WTC11 (cell line): ENCODE measurements at regions not wholly inside any gene's neighbourhood (a gene's known extent, or its start where the extent isn't known, plus 50 kb on each side); places are given as distances from the start of the nearest gene placed in this dataset.

ENCODE experiments used
- CREB1 ChIP-seq: sonication (generic); formaldehyde crosslinking; IDR thresholded peaks from 2 replicates; pipeline ENCODE4 v1.8.0; 2023; ENCODE audit warnings: mild to moderate bottlenecking, missing genetic modification reagents
- FOXJ3 ChIP-seq: sonication (generic); formaldehyde crosslinking; IDR thresholded peaks from 2 replicates; pipeline ENCODE4 v1.9.0; 2021; ENCODE audit warnings: missing genetic modification reagents, mild to moderate bottlenecking, borderline replicate concordance
- FOXP1 ChIP-seq: sonication (generic); formaldehyde crosslinking; IDR thresholded peaks from 2 replicates; pipeline ENCODE4 v1.8.0; 2022; ENCODE audit warnings: missing genetic modification reagents, mild to moderate bottlenecking, moderate library complexity, borderline replicate concordance
- JUN ChIP-seq: sonication (generic); formaldehyde crosslinking; IDR thresholded peaks from 2 replicates; pipeline ENCODE4 v1.8.0; 2023; ENCODE audit warnings: mild to moderate bottlenecking, missing genetic modification reagents
- PRDM15 ChIP-seq: sonication (generic); formaldehyde crosslinking; IDR thresholded peaks from 2 replicates; pipeline ENCODE4 v1.8.0; 2022; ENCODE audit warnings: missing genetic modification reagents
- STAT6 ChIP-seq: sonication (generic); formaldehyde crosslinking; conservative IDR thresholded peaks from 2 replicates; pipeline ENCODE4 v1.8.1; 2023; ENCODE audit warnings: mild to moderate bottlenecking, low read depth, missing genetic modification reagents, moderate library complexity
- TP53 ChIP-seq: sonication (generic); formaldehyde crosslinking; IDR thresholded peaks from 2 replicates; pipeline ENCODE4 v1.8.1; 2023; ENCODE audit warnings: mild to moderate bottlenecking, missing genetic modification reagents
- TF ChIP-seq, protein P1 (sequence below): fragments of 200-600 bp; IDR thresholded peaks from 2 replicates; pipeline ENCODE4 v1.8.0; 2022; ENCODE audit warnings: antibody characterized with exemption
- TF ChIP-seq, protein P2 (sequence below): sonication (generic); formaldehyde crosslinking; IDR thresholded peaks from 2 replicates; pipeline ENCODE4 v1.8.1; 2022; ENCODE audit warnings: low read depth, missing genetic modification reagents, borderline replicate concordance
- TF ChIP-seq, protein P3 (sequence below): sonication (generic); formaldehyde crosslinking; IDR thresholded peaks from 2 replicates; pipeline ENCODE4 v1.8.1; 2023; ENCODE audit warnings: mild to moderate bottlenecking, missing genetic modification reagents
- TF ChIP-seq, protein P4 (sequence below): sonication (generic); formaldehyde crosslinking; IDR thresholded peaks from 2 replicates; pipeline ENCODE4 v1.8.0; 2022; ENCODE audit warnings: mild to moderate bottlenecking, missing genetic modification reagents

- TF ChIP-seq, protein P1, sequence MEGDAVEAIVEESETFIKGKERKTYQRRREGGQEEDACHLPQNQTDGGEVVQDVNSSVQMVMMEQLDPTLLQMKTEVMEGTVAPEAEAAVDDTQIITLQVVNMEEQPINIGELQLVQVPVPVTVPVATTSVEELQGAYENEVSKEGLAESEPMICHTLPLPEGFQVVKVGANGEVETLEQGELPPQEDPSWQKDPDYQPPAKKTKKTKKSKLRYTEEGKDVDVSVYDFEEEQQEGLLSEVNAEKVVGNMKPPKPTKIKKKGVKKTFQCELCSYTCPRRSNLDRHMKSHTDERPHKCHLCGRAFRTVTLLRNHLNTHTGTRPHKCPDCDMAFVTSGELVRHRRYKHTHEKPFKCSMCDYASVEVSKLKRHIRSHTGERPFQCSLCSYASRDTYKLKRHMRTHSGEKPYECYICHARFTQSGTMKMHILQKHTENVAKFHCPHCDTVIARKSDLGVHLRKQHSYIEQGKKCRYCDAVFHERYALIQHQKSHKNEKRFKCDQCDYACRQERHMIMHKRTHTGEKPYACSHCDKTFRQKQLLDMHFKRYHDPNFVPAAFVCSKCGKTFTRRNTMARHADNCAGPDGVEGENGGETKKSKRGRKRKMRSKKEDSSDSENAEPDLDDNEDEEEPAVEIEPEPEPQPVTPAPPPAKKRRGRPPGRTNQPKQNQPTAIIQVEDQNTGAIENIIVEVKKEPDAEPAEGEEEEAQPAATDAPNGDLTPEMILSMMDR: no peak
- no peak for TF ChIP-seq PRDM15 (CRISPR knock-in tag)
- no peak for TF ChIP-seq JUN (CRISPR knock-in tag)
- no peak for TF ChIP-seq TP53 (CRISPR knock-in tag)
- TF ChIP-seq CREB1 (CRISPR knock-in tag): no peak
- TF ChIP-seq, protein P2, sequence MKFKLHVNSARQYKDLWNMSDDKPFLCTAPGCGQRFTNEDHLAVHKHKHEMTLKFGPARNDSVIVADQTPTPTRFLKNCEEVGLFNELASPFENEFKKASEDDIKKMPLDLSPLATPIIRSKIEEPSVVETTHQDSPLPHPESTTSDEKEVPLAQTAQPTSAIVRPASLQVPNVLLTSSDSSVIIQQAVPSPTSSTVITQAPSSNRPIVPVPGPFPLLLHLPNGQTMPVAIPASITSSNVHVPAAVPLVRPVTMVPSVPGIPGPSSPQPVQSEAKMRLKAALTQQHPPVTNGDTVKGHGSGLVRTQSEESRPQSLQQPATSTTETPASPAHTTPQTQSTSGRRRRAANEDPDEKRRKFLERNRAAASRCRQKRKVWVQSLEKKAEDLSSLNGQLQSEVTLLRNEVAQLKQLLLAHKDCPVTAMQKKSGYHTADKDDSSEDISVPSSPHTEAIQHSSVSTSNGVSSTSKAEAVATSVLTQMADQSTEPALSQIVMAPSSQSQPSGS (CRISPR knock-in tag): no peak
- no peak for TF ChIP-seq FOXP1 (CRISPR knock-in tag)
- no peak for TF ChIP-seq STAT6
- TF ChIP-seq, protein P3, sequence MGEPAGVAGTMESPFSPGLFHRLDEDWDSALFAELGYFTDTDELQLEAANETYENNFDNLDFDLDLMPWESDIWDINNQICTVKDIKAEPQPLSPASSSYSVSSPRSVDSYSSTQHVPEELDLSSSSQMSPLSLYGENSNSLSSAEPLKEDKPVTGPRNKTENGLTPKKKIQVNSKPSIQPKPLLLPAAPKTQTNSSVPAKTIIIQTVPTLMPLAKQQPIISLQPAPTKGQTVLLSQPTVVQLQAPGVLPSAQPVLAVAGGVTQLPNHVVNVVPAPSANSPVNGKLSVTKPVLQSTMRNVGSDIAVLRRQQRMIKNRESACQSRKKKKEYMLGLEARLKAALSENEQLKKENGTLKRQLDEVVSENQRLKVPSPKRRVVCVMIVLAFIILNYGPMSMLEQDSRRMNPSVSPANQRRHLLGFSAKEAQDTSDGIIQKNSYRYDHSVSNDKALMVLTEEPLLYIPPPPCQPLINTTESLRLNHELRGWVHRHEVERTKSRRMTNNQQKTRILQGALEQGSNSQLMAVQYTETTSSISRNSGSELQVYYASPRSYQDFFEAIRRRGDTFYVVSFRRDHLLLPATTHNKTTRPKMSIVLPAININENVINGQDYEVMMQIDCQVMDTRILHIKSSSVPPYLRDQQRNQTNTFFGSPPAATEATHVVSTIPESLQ (CRISPR knock-in tag): no peak
- no peak for TF ChIP-seq FOXJ3
- TF ChIP-seq, protein P4, sequence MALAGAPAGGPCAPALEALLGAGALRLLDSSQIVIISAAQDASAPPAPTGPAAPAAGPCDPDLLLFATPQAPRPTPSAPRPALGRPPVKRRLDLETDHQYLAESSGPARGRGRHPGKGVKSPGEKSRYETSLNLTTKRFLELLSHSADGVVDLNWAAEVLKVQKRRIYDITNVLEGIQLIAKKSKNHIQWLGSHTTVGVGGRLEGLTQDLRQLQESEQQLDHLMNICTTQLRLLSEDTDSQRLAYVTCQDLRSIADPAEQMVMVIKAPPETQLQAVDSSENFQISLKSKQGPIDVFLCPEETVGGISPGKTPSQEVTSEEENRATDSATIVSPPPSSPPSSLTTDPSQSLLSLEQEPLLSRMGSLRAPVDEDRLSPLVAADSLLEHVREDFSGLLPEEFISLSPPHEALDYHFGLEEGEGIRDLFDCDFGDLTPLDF: no peak
Measured at GRCh38 chr19:31541396-31541795, 192.2 kb upstream of the TSHZ3 start.
